KOPT-K1 (cell line): ENCODE measurements at regions not wholly inside any gene's neighbourhood (a gene's known extent, or its start where the extent isn't known, plus 50 kb on each side); places are given as distances from the start of the nearest gene placed in this dataset.

Source experiments
- H3K27ac ChIP-seq: fragments of 200-600 bp; sonication (generic); 2 replicates; pipeline ENCODE4 v1.5.1; 2016; ENCODE audit warnings: antibody characterized with exemption, mild to moderate bottlenecking, low read depth, low read length; ENCODE audit not compliant: poor library complexity, severe bottlenecking
- H3K36me3 ChIP-seq: fragments of 200-600 bp; sonication (generic); 2 replicates; pipeline ENCODE4 v1.5.1; 2017; ENCODE audit warnings: antibody characterized with exemption, mild to moderate bottlenecking, low read length, moderate library complexity; ENCODE audit not compliant: insufficient read depth
- H3K9me3 ChIP-seq: fragments of 200-600 bp; sonication (generic); 2 replicates; pipeline ENCODE4 v1.5.1; 2017; ENCODE audit warnings: antibody characterized with exemption, low read length, mild to moderate bottlenecking; ENCODE audit not compliant: insufficient read depth, poor library complexity, severe bottlenecking

- H3K27ac ChIP-seq: no peak overlapping the region
- H3K9me3 ChIP-seq: no peaks in the 10 kb centered on the region
- H3K36me3 ChIP-seq: no peaks in the 10 kb centered on the region
These were observed 1204.5 kb upstream of the SEMA6A start for GRCh38 chr5:117779171-117779570.

- Histone ChIP-seq H3K27ac (no peak overlapping the region), H3K36me3 (no peaks in the 10 kb centered on the region), H3K9me3 (no peaks in the 10 kb centered on the region)
These were observed 1202.4 kb upstream of the SEMA6A start for GRCh38 chr5:117776977-117777376.

- H3K36me3 ChIP-seq: no peaks in the 10 kb centered on the region
- no peak overlapping the region for H3K27ac ChIP-seq
These were observed 1195.3 kb upstream of the SEMA6A start for GRCh38 chr5:117769877-117770276.

GRCh38 chr5:117763271-117763670 is 1188.6 kb upstream of the SEMA6A start:
- no peaks in the 10 kb centered on the region for H3K9me3 ChIP-seq
- no peak overlapping the region for H3K27ac ChIP-seq
- no peaks in the 10 kb centered on the region for H3K36me3 ChIP-seq

More at GRCh38 chr5:117769877-117770276, 1195.3 kb upstream of the SEMA6A start:
- no peaks in the 10 kb centered on the region for H3K9me3 ChIP-seq

DNA sequence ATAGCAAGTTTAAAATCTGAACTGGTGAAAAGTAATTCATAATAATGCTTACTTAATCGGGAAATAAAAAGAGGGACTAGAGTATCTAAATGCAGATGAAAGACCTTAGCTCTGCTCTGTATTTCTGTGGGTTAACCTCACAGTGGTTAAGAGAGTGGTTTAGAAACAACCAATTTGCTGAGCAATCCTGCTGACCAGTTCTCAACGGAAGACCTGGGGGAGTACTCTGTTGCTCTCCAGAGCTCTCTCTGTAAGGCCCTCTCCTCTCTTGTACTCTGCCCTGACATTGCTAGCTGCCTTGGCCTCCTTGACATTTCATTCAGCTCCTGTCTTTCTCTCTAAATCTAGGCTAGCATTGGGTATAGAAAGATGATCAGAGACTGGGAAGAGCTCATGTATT is 1186.6 kb upstream of the SEMA6A start:
- H3K36me3 ChIP-seq: no peaks in the 10 kb centered on the region
- no peaks in the 10 kb centered on the region for H3K9me3 ChIP-seq
- H3K27ac ChIP-seq: no peak overlapping the region

GRCh38 chr5:117759849-117760499 is 1185.4 kb upstream of the SEMA6A start:
- no peaks in the 10 kb centered on the region for H3K9me3 ChIP-seq
- H3K36me3 ChIP-seq: no peaks in the 10 kb centered on the region
- H3K27ac ChIP-seq: no peak overlapping the region

DNA sequence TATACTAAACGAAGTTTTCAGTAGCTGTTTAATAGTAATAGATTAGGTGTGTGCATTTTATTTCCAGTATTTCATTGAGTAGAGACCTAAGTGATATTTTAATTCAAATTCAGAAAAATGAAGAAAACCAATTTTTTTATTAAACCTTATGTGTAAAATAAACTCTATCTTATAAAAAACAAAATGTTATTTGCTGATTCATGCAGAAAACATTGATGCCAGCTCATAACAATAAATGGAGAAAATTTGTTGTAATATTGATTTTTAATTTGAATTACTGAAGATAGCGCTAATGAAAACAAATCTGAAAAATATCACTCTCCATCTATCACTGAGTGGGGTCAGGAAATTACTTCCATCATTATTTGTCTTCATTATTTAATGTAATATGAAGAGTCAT is 1177.8 kb upstream of the SEMA6A start:
- Histone ChIP-seq H3K9me3 (no peaks in the 10 kb centered on the region), H3K27ac (no peak overlapping the region), H3K36me3 (no peaks in the 10 kb centered on the region)

- H3K9me3 ChIP-seq: no peaks in the 10 kb centered on the region
- H3K36me3 ChIP-seq: no peaks in the 10 kb centered on the region
- no peak overlapping the region for H3K27ac ChIP-seq
These were observed 1173.7 kb upstream of the SEMA6A start for GRCh38 chr5:117748336-117748735.

- no peak overlapping the region for H3K27ac ChIP-seq
- H3K9me3 ChIP-seq: no peaks in the 10 kb centered on the region
- H3K36me3 ChIP-seq: no peaks in the 10 kb centered on the region
These were observed 1168.7 kb upstream of the SEMA6A start for GRCh38 chr5:117743337-117743736.

DNA sequence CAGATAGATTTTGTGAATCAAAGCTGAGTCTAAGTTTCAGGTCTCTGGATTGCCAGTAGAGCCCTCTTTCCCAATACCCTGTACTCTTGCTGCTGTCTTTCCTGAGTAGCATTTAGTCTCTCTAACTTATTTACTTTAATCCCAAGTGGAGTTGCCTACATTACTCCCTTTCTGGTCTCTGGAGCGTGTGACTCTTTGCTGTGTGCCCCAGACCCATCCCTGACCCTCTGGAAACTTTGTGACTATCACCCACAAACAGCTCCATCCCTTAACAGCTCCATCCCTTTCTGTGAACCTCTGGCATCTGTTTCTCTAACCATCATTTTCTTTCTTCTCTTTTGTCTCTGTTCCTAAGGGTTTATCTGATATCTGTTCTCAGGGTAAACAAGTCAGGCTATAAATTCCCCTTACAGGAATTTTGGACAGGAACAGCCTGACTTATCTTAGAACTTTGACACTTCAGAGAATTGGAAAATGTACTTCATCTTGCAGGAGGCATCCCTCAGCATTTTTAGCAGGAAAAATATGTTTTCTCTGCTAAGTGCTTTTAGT is 1167.1 kb upstream of the SEMA6A start:
- H3K9me3 ChIP-seq: no peaks in the 10 kb centered on the region
- H3K27ac ChIP-seq: no peak overlapping the region
- H3K36me3 ChIP-seq: no peaks in the 10 kb centered on the region

DNA sequence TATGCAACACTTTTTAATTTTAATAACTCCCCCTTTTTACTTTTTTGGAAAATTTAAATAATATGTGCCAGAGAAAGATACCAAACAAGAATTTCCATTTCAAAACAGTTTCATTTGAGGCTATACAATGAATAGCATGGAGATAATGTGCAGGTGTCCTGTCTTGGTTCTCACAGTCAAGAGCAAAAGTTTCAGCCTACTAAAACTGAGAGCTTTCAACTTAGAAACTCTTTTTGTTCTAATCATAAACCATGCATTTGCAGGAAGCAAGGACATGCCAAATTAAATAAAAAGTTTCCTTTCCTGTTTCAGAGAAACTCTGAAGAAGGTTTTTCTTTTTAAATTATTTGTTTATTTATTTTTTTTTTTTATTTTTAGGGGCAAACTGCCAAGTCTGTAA is 1165.6 kb upstream of the SEMA6A start:
- H3K9me3 ChIP-seq: no peaks in the 10 kb centered on the region
- H3K27ac ChIP-seq: no peak overlapping the region

GRCh38 chr5:117738571-117738970 is 1163.9 kb upstream of the SEMA6A start:
- H3K27ac ChIP-seq: no peak overlapping the region
- no peaks in the 10 kb centered on the region for H3K36me3 ChIP-seq

More for the DNA sequence above, 1165.6 kb upstream of the SEMA6A start:
- H3K36me3 ChIP-seq: no peaks in the 10 kb centered on the region

GRCh38 chr5:117736698-117737097 is 1162.1 kb upstream of the SEMA6A start:
- H3K36me3 ChIP-seq: no peaks in the 10 kb centered on the region
- no peak overlapping the region for H3K27ac ChIP-seq
- H3K9me3 ChIP-seq: no peaks in the 10 kb centered on the region

More at GRCh38 chr5:117738571-117738970, 1163.9 kb upstream of the SEMA6A start:
- no peaks in the 10 kb centered on the region for H3K9me3 ChIP-seq

GRCh38 chr5:117734056-117734455 is 1159.4 kb upstream of the SEMA6A start:
- Histone ChIP-seq H3K27ac (no peak overlapping the region), H3K36me3 (no peaks in the 10 kb centered on the region), H3K9me3 (no peaks in the 10 kb centered on the region)

GRCh38 chr5:117733051-117733450 is 1158.4 kb upstream of the SEMA6A start:
- H3K36me3 ChIP-seq: no peaks in the 10 kb centered on the region
- no peak overlapping the region for H3K27ac ChIP-seq
- H3K9me3 ChIP-seq: no peaks in the 10 kb centered on the region

GRCh38 chr5:117732264-117732663 is 1157.6 kb upstream of the SEMA6A start:
- Histone ChIP-seq H3K36me3 (no peaks in the 10 kb centered on the region), H3K27ac (no peak overlapping the region), H3K9me3 (no peaks in the 10 kb centered on the region)
